GM12892 (cell line): ENCODE measurements at regions not wholly inside any gene's neighbourhood (a gene's known extent, or its start where the extent isn't known, plus 50 kb on each side); places are given as distances from the start of the nearest gene placed in this dataset.

ENCODE experiments used
- POLR2A ChIP-seq: IDR thresholded peaks from 2 replicates; pipeline ENCODE4 v1.6.1; 2011; ENCODE audit warnings: low read depth, low read length, control low read depth
- POLR2AphosphoS5 ChIP-seq: IDR thresholded peaks from 2 replicates; pipeline ENCODE4 v1.6.1; 2011; ENCODE audit warnings: low read depth, low read length, control low read depth

- no peak for TF ChIP-seq POLR2A
- TF ChIP-seq POLR2AphosphoS5 = no peak
Observed at GRCh38 chr5:88486431-88486830, 217.8 kb upstream of the TMEM161B start.
